Osteoblast (primary cell): ENCODE measurements at regions not wholly inside any gene's neighbourhood (a gene's known extent, or its start where the extent isn't known, plus 50 kb on each side); places are given as distances from the start of the nearest gene placed in this dataset.

ENCODE experiments used
- DNase-seq: peaks from one replicate; pipeline ENCODE4 v3.0.0; 2011; ENCODE audit warnings: low spot score, mixed read lengths; ENCODE audit not compliant: insufficient read length; ENCODE audit errors: missing footprints
- H2AFZ ChIP-seq: 2 replicates; pipeline ENCODE4 v1.6.0; 2011; ENCODE audit warnings: mild to moderate bottlenecking, low read length
- H3K27ac ChIP-seq: 2 replicates; pipeline ENCODE4 v1.5.1; 2011; ENCODE audit warnings: mild to moderate bottlenecking, low read depth, low read length, moderate library complexity
- H3K27me3 ChIP-seq: 2 replicates; pipeline ENCODE4 v1.6.0; 2012; ENCODE audit warnings: mild to moderate bottlenecking, control low read depth, inconsistent platforms, low read length, moderate library complexity; ENCODE audit not compliant: insufficient read depth
- H3K36me3 ChIP-seq: 2 replicates; pipeline ENCODE4 v1.5.1; 2011; ENCODE audit warnings: mild to moderate bottlenecking, low read length, control low read depth, moderate library complexity; ENCODE audit not compliant: insufficient read depth
- H3K4me1 ChIP-seq: 2 replicates; pipeline ENCODE4 v1.5.1; 2011; ENCODE audit warnings: mild to moderate bottlenecking, low read length, control low read depth, moderate library complexity; ENCODE audit not compliant: insufficient read depth
- H3K4me2 ChIP-seq: 2 replicates; pipeline ENCODE4 v1.6.0; 2011; ENCODE audit warnings: mild to moderate bottlenecking, low read length; ENCODE audit not compliant: insufficient read depth
- H3K4me3 ChIP-seq: fragments of 200-600 bp; sonication (generic); 3 replicates; pipeline ENCODE4 v1.5.1; 2012; ENCODE audit warnings: mild to moderate bottlenecking, low read length, inconsistent platforms; ENCODE audit not compliant: insufficient read depth
- H3K79me2 ChIP-seq: 2 replicates; pipeline ENCODE4 v1.6.0; 2012; ENCODE audit warnings: mild to moderate bottlenecking, low read length, control low read depth, inconsistent platforms; ENCODE audit not compliant: insufficient read depth
- H3K9me3 ChIP-seq: 2 replicates; pipeline ENCODE4 v1.5.1; 2011; ENCODE audit warnings: low read depth, low read length, control low read depth
- H4K20me1 ChIP-seq: 2 replicates; pipeline ENCODE4 v1.6.0; 2012; ENCODE audit warnings: mild to moderate bottlenecking, low read length, control low read depth; ENCODE audit not compliant: insufficient read depth
- CTCF ChIP-seq: IDR thresholded peaks from 2 replicates; pipeline ENCODE4 v1.5.1; 2011; ENCODE audit warnings: mild to moderate bottlenecking, low read depth, low read length, moderate library complexity; ENCODE audit errors: extremely low read depth

- Histone ChIP-seq H3K36me3 (no peaks in the 10 kb centered on the region), H4K20me1 (no peaks in the 10 kb centered on the region), H3K4me1 (no peaks in the 10 kb centered on the region), H3K27me3 (no peaks in the 10 kb centered on the region), H3K4me2 (no peak overlapping the region), H3K4me3 (no peak overlapping the region), H3K9me3 (no peaks in the 10 kb centered on the region), H2AFZ (no peak overlapping the region), H3K27ac (no peak overlapping the region), H3K79me2 (no peaks in the 10 kb centered on the region)
- DNase-seq: no peak
- no peak for TF ChIP-seq CTCF
Measured at GRCh38 chr18:32530947-32531651, 60.4 kb upstream of the GAREM1 start.

- Histone ChIP-seq H3K79me2 (no peaks in the 10 kb centered on the region), H3K27ac (no peak overlapping the region), H3K36me3 (no peaks in the 10 kb centered on the region), H3K27me3 (no peaks in the 10 kb centered on the region), H3K9me3 (no peaks in the 10 kb centered on the region), H3K4me3 (no peak overlapping the region), H3K4me1 (no peaks in the 10 kb centered on the region), H2AFZ (no peak overlapping the region), H3K4me2 (no peak overlapping the region), H4K20me1 (no peaks in the 10 kb centered on the region)
- DNase-seq: no peak
- no peak for TF ChIP-seq CTCF
Measured at GRCh38 chr18:32529722-32530420, 59.2 kb upstream of the GAREM1 start.

- Histone ChIP-seq H3K36me3 (no peaks in the 10 kb centered on the region), H3K27me3 (no peaks in the 10 kb centered on the region), H3K9me3 (no peaks in the 10 kb centered on the region), H4K20me1 (no peaks in the 10 kb centered on the region), H3K4me1 (no peaks in the 10 kb centered on the region), H3K27ac (no peak overlapping the region), H3K4me2 (no peak overlapping the region), H2AFZ (no peak overlapping the region), H3K4me3 (no peak overlapping the region), H3K79me2 (no peaks in the 10 kb centered on the region)
- no peak for DNase-seq
- no peak for TF ChIP-seq CTCF
Measured at GRCh38 chr18:32520771-32521170, 50.1 kb upstream of the GAREM1 start.
